IPS-15b (cell line): ENCODE measurements at regions not wholly inside any gene's neighbourhood (a gene's known extent, or its start where the extent isn't known, plus 50 kb on each side); places are given as distances from the start of the nearest gene placed in this dataset.

Experiments used
- H3K27me3 ChIP-seq: one replicate; pipeline ENCODE4 v1.6.1; 2013; ENCODE audit warnings: low read length; ENCODE audit not compliant: control insufficient read depth, insufficient read depth
- H3K36me3 ChIP-seq: one replicate; pipeline ENCODE4 v1.6.1; 2013; ENCODE audit warnings: low read length; ENCODE audit not compliant: control insufficient read depth, insufficient read depth
- H3K4me1 ChIP-seq: one replicate; pipeline ENCODE4 v1.6.1; 2013; ENCODE audit warnings: mild to moderate bottlenecking, low read length; ENCODE audit not compliant: control insufficient read depth, insufficient read depth
- H3K4me3 ChIP-seq: one replicate; pipeline ENCODE4 v1.5.1; 2013; ENCODE audit warnings: low read depth, low read length
- H3K9ac ChIP-seq: one replicate; pipeline ENCODE4 v1.6.1; 2013; ENCODE audit warnings: low read depth, mild to moderate bottlenecking, low read length
- H3K9me3 ChIP-seq: one replicate; pipeline ENCODE4 v1.6.1; 2013; ENCODE audit warnings: mild to moderate bottlenecking, low read length; ENCODE audit not compliant: control insufficient read depth, insufficient read depth

DNA sequence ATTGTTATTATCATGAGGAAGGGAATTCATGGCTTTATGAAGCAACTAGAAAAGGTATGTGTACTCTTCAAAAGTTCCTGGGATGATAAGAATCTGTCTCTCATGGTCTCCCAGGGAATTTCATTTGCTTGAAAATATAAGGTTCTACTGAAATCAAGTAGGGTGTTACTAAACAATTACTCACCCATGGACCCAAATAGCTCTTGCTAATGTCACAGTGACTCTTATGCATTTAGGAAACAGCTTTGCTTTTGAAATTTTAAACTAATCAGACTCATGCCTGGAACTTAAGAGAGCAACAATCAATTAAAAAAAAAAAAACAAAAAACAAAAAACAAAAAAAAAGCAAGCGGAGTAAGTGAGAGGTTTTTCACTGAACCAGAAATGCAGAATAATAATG is 1546.3 kb upstream of the TENM4 start:
- Histone ChIP-seq H3K27me3 (no peaks in the 10 kb centered on the region), H3K4me1 (no peaks in the 10 kb centered on the region), H3K36me3 (no peaks in the 10 kb centered on the region), H3K9me3 (no peaks in the 10 kb centered on the region), H3K4me3 (no peak overlapping the region), H3K9ac (no peak overlapping the region)

DNA sequence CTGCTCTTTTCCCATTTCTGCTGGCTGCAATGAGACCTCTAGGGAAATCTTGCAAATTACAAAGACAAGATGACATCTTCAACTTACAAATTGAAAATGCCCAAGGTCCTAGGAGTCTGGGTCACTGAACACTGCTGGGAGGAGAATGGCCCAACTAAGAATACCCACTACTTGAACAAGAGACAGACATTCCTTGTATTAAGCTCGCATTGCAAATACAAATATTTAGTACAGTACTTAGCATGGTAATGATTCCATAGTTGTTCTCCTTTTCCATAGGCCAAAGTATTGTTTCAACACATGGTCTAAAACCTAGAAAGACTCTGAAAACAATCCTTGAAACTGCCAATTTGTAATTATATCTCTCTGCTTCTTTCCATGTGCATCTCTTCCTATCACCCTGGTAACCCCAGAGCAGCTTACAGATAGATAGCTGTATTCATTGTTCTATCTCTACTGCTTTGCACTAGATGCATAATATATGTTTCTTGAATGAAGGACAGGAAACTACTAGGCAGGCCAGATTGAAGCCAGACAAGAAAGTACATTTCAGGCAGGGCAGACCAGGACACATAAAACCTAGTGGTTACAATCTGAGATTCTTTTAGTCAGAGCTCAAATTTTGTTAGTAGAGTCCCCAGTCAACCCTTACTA is 1545.7 kb upstream of the TENM4 start:
- Histone ChIP-seq H3K4me1 (no peaks in the 10 kb centered on the region), H3K4me3 (no peak overlapping the region), H3K9me3 (no peaks in the 10 kb centered on the region), H3K9ac (no peak overlapping the region), H3K36me3 (no peaks in the 10 kb centered on the region), H3K27me3 (no peaks in the 10 kb centered on the region)

DNA sequence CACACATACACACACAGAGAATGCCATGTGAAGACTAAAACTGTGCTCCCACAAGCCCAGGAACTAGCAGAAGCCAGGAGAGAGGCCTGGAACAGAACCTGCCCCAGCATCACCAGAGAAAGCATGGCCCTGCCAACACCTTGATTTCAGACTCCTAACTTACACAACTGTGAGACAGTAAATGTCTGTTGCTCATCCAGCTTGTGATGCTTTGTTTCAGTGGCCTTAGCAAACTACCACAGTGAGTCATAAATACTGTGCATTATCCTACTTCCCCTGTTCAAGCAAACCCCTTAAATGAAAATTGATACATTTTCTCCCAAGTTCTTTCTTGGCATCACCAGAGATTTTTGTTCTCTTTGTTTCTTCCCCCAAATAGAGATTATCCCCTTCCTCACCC is 1539.4 kb upstream of the TENM4 start:
- H3K36me3 ChIP-seq: no peaks in the 10 kb centered on the region
- H3K4me3 ChIP-seq: no peak overlapping the region
- H3K9me3 ChIP-seq: no peaks in the 10 kb centered on the region
- H3K27me3 ChIP-seq: no peaks in the 10 kb centered on the region
- H3K9ac ChIP-seq: no peak overlapping the region
- peaks cover 4% of the 10 kb centered on the region for H3K4me1 ChIP-seq

DNA sequence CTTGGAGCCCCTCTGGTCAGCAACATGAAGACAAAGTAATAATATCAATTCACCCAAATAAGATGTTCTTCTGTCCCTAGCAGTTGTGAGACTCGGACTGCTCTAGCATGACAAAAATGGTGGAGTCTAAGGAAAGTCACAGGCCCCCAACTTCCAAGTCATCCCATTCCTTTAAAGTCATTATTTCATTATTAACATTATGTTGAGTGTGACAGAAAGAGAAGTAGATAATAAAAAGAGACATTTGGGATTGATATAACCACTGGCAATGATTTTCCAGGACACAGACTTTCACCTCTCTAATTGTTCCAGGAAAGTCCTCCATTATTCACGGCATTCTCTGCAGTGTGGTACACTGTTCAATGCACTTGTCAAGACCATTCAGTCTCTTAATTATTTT is 1533.0 kb upstream of the TENM4 start:
- Histone ChIP-seq H3K9me3 (no peaks in the 10 kb centered on the region), H3K36me3 (no peaks in the 10 kb centered on the region), H3K4me1 (peaks cover 2% of the 10 kb centered on the region), H3K4me3 (no peak overlapping the region), H3K27me3 (no peaks in the 10 kb centered on the region), H3K9ac (no peak overlapping the region)

DNA sequence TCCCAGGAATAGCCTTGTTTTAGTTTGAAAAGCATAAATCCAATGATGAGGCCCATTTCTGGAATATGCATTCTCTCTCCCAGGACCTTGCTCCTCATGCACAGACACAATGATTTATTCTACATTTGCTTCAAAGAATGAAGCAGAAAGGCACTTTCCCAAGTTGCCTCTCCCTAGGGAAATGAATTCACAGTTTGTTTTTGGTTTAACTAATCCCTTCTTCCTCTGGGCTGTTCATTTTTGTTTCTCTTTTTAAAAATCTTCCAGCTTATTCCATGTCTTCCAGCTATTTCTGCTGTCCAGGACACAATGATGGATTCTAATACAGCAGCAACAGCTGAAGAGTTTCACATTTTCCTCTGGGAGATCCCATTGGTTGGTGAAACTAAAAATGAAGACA is 1529.2 kb upstream of the TENM4 start:
- H3K9me3 ChIP-seq: no peaks in the 10 kb centered on the region
- H3K27me3 ChIP-seq: no peaks in the 10 kb centered on the region
- no peaks in the 10 kb centered on the region for H3K4me1 ChIP-seq
- no peak overlapping the region for H3K4me3 ChIP-seq
- no peak overlapping the region for H3K9ac ChIP-seq
- no peaks in the 10 kb centered on the region for H3K36me3 ChIP-seq

DNA sequence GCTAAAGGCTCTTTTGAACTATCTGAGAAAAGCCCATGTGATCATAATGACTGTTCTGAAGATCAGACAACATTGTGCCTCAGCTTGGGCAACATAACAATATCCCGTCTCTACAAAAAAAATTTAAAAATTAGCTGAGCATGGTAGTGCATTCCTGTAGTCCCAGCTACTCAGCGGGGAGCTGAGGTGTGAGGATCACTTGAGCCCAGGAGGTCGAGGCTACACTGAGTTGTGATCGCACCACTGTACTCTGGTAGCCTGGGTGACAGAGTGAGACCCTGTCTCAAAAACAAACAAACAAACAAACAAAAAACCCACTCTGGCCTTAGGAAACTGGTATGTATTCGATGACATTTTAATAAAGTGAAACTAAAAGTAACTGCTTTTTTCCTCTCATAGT is 1526.8 kb upstream of the TENM4 start:
- no peaks in the 10 kb centered on the region for H3K4me1 ChIP-seq
- no peaks in the 10 kb centered on the region for H3K27me3 ChIP-seq
- H3K4me3 ChIP-seq: no peak overlapping the region
- H3K9ac ChIP-seq: no peak overlapping the region
- no peaks in the 10 kb centered on the region for H3K9me3 ChIP-seq
- no peaks in the 10 kb centered on the region for H3K36me3 ChIP-seq

DNA sequence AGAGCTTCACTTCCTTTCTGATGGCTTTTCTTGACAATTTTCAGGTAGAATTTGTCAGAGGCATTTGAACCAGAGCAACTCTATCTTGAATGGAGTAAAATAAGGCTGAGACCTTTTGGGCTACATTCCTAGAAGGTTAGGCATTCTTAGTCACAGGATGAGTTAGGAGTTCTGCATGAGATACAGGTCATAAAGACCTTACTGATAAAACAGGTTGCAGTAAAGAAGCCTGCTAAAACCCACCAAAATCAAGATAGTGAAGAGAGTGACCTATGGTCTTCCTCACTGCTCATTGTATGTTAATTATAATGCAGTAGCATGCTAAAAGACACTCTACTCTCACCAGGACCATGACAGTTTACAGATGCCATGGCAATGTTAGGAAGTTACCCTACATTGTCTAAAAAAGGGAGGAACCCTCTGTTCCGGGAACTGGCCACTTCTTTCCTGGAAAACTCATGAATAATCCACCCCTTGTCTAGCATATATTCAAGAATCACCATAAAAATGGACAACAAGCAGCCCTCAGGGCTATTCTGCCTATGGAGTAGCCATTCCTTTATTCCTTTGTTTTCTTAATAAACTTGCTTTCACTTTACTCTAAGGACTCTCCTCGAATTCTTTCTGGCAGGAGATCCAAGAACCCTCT is 1519.7 kb upstream of the TENM4 start:
- no peaks in the 10 kb centered on the region for H3K27me3 ChIP-seq
- H3K9ac ChIP-seq: no peak overlapping the region
- no peaks in the 10 kb centered on the region for H3K9me3 ChIP-seq
- H3K4me1 ChIP-seq: no peaks in the 10 kb centered on the region
- H3K36me3 ChIP-seq: no peaks in the 10 kb centered on the region
- H3K4me3 ChIP-seq: no peak overlapping the region

DNA sequence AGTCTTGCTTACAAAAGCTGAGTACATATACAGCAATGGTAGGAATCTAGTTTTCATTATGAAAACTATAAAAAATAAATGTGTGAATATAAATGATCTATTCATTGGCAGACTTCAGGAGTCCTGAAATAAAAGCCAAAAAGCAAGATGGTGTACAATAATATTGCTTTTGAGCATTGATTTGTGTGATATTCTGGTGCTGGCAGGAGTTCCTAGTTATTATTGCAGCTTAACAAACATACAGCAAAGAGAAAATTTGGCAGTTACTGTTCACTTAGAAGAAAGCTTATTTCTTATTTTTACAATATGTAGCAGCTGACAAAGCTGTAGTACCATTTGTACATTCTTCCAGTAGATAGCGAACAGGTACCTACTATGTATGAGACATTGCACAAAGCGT is 1518.9 kb upstream of the TENM4 start:
- H3K27me3 ChIP-seq: no peaks in the 10 kb centered on the region
- no peaks in the 10 kb centered on the region for H3K36me3 ChIP-seq
- H3K4me1 ChIP-seq: no peaks in the 10 kb centered on the region
- no peak overlapping the region for H3K4me3 ChIP-seq
- H3K9me3 ChIP-seq: no peaks in the 10 kb centered on the region
- no peak overlapping the region for H3K9ac ChIP-seq

DNA sequence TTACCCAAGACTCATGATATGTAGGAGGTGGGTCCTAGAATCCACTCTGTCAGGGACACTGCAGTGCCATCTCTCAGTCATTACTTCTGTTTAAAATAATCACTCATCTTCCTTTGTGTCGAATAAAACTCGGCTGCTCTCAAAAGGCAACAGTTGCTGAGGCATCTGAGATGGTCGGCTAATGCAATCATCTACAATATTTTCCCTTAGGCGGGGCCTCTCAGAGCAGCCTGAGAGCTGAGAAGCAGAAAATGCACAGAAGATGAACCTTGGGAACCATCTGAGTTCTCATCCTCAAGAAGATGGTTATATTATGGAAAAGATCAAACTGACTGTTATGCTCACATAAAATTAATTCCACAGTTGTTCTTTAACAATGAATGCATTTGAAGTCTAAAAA is 1518.2 kb upstream of the TENM4 start:
- no peak overlapping the region for H3K4me3 ChIP-seq
- H3K27me3 ChIP-seq: no peaks in the 10 kb centered on the region
- no peaks in the 10 kb centered on the region for H3K4me1 ChIP-seq
- H3K9ac ChIP-seq: no peak overlapping the region
- no peaks in the 10 kb centered on the region for H3K9me3 ChIP-seq
- no peaks in the 10 kb centered on the region for H3K36me3 ChIP-seq

DNA sequence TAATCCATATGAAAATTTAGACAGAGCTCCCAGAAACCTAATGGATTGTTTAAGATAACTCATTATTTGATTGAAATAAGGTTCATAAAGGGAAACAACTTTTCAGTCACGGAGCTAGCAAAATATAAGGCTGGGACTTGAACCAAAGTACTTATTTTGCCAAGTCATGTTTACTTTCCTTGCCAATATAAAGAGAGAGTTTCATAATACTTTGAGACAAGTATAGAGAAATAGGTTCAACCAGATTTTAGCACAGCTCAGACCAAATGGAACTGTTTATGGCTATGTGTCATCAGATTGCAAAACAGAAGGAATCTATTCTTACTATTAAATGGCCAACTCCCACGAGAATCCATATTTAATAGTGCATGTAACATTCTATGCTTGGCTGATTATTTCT is 1517.5 kb upstream of the TENM4 start:
- Histone ChIP-seq H3K36me3 (no peaks in the 10 kb centered on the region), H3K27me3 (no peaks in the 10 kb centered on the region), H3K4me1 (no peaks in the 10 kb centered on the region), H3K9me3 (no peaks in the 10 kb centered on the region), H3K9ac (no peak overlapping the region), H3K4me3 (no peak overlapping the region)

DNA sequence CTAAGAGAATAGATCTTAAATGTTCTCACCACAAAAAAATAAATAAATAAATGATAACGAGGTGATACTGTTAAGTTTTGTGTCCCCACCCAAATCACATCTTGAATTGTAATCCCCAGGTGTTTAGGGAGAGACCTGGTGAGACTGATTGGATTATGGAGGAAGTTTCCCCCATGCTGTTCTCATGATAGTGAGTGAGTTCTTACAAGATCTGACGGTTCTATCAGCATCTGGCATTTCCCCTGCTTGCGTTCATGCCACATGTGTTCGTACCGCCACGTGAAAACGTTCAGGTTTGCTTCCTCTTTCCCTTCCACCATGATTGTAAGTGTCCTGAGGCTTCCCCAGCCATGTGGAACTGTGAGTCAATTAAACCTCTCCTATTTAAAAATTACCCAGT is 1514.8 kb upstream of the TENM4 start:
- H3K4me1 ChIP-seq: no peaks in the 10 kb centered on the region
- H3K4me3 ChIP-seq: no peak overlapping the region
- H3K9ac ChIP-seq: no peak overlapping the region
- H3K27me3 ChIP-seq: no peaks in the 10 kb centered on the region
- no peaks in the 10 kb centered on the region for H3K36me3 ChIP-seq
- no peaks in the 10 kb centered on the region for H3K9me3 ChIP-seq

DNA sequence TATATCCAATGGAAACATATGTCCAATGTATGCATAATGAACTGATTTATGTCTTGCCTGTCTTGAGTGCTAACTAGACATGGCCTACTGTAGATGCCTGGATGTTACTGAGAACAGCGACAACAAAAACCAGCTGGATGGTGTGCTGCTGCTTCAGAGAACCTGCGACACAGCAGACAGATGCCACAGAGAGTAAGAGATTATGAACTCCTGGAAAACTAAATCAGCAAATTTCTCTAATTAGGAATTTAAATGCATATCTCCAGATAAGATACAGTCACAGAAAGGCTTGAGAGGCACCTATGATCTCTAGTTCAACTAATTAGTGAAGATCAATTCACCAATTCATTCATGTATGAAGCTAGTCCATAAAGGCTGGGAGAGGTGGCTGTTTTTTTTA is 1508.0 kb upstream of the TENM4 start:
- Histone ChIP-seq H3K9me3 (no peaks in the 10 kb centered on the region), H3K4me1 (no peaks in the 10 kb centered on the region), H3K36me3 (no peaks in the 10 kb centered on the region), H3K27me3 (no peaks in the 10 kb centered on the region), H3K4me3 (no peak overlapping the region), H3K9ac (no peak overlapping the region)
